OCI-LY3 (cell line): ENCODE measurements at regions not wholly inside any gene's neighbourhood (a gene's known extent, or its start where the extent isn't known, plus 50 kb on each side); places are given as distances from the start of the nearest gene placed in this dataset.

Experiments used
- H2AFZ ChIP-seq: fragments of 200-600, 300-600 bp; shearing (Covaris generic); 2 replicates; pipeline ENCODE4 v1.6.0; 2014; ENCODE audit warnings: antibody characterized with exemption, low read depth, low read length
- H3K27ac ChIP-seq: fragments of 200-600, 300-600 bp; sonication (generic); 2 replicates; pipeline ENCODE4 v1.5.1; 2014; ENCODE audit warnings: mild to moderate bottlenecking, low read length, moderate library complexity, mixed read lengths
- H3K27me3 ChIP-seq: fragments of 200-600, 300-600 bp; sonication (generic); 2 replicates; pipeline ENCODE4 v1.6.1; 2014; ENCODE audit warnings: low read depth, low read length, mixed read lengths
- H3K36me3 ChIP-seq: fragments of 200-600, 300-600 bp; sonication (generic); replicated peaks from 2 replicates; pipeline ENCODE3; 2014; ENCODE audit warnings: low read depth, low read length, mixed read lengths
- H3K4me1 ChIP-seq: fragments of 300-600, 200-600 bp; sonication (generic); 2 replicates; pipeline ENCODE4 v1.6.1; 2014; ENCODE audit warnings: low read length, mixed read lengths
- H3K4me2 ChIP-seq: fragments of 200-600, 300-600 bp; sonication (generic); 2 replicates; pipeline ENCODE4 v1.6.1; 2014; ENCODE audit warnings: low read length, mixed read lengths
- H3K4me3 ChIP-seq: fragments of 300-600, 200-600 bp; sonication (generic); 2 replicates; pipeline ENCODE4 v1.5.1; 2014; ENCODE audit warnings: antibody characterized with exemption, mild to moderate bottlenecking, low read length, moderate library complexity
- H3K79me2 ChIP-seq: fragments of 300-600, 200-600 bp; shearing (Covaris generic); 2 replicates; pipeline ENCODE4 v1.6.1; 2014; ENCODE audit warnings: mild to moderate bottlenecking, low read length, mixed read lengths
- H3K9ac ChIP-seq: fragments of 300-600, 200-600 bp; shearing (Covaris generic); 2 replicates; pipeline ENCODE4 v1.6.0; 2014; ENCODE audit warnings: mild to moderate bottlenecking, low read length, moderate library complexity
- H3K9me3 ChIP-seq: fragments of 200-600, 300-600 bp; shearing (Covaris generic); 2 replicates; pipeline ENCODE4 v1.6.1; 2014; ENCODE audit warnings: low read length, mixed read lengths; ENCODE audit not compliant: insufficient read depth
- H4K20me1 ChIP-seq: fragments of 200-600, 300-600 bp; sonication (generic); 2 replicates; pipeline ENCODE4 v1.6.1; 2016; ENCODE audit warnings: low read length, mixed read lengths; ENCODE audit not compliant: insufficient read depth
- CTCF ChIP-seq: fragments of 200-600, 300-600 bp; sonication (generic); IDR thresholded peaks from 2 replicates; pipeline ENCODE4 v1.5.1; 2014; ENCODE audit warnings: antibody characterized with exemption, low read length, low read depth
- EZH2phosphoT487 ChIP-seq: fragments of 200-600 bp; shearing (Covaris generic); IDR thresholded peaks from 2 replicates; pipeline ENCODE4 v1.6.1; 2018; ENCODE audit warnings: antibody characterized with exemption, mixed run types, low read depth

DNA sequence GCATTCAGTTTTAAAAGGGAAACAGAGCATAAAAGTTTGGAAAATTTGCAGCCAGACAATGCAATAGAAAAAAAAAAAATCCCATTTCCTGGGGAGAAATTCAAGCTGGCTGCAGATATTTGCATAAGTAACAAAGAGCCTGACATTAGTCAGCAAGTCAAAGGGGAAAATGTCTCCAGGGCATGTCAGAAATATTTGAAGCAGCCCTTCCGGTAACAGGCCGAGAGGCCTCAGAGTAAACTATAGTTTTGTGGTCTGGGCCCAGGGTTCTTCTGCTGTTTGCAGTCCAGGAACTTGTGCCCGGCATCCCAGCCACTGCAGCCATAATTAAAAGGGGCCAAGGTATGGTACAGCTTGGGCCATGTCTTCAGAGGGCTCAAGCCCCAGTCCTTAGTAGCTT lies 411.6 kb upstream of the BCHE start:
- no peak overlapping the region for H3K27ac ChIP-seq
- H2AFZ ChIP-seq: no peak overlapping the region
- no peaks in the 10 kb centered on the region for H3K36me3 ChIP-seq
- no peaks in the 10 kb centered on the region for H3K79me2 ChIP-seq
- no peak for TF ChIP-seq EZH2phosphoT487
- no peak for TF ChIP-seq CTCF
- H3K27me3 ChIP-seq: no peaks in the 10 kb centered on the region
- no peak overlapping the region for H3K4me3 ChIP-seq
- no peak overlapping the region for H3K9ac ChIP-seq
- no peak overlapping the region for H3K4me2 ChIP-seq
- H4K20me1 ChIP-seq: no peaks in the 10 kb centered on the region
- no peaks in the 10 kb centered on the region for H3K9me3 ChIP-seq
- H3K4me1 ChIP-seq: peaks cover 5% of the 10 kb centered on the region; the same call in 1 of the 2 replicates

- no peak for TF ChIP-seq CTCF
- no peak for TF ChIP-seq EZH2phosphoT487
- no peak overlapping the region for H2AFZ ChIP-seq
- no peaks in the 10 kb centered on the region for H3K79me2 ChIP-seq
- no peaks in the 10 kb centered on the region for H4K20me1 ChIP-seq
- no peak overlapping the region for H3K4me2 ChIP-seq
- no peaks in the 10 kb centered on the region for H3K27me3 ChIP-seq
- no peaks in the 10 kb centered on the region for H3K9me3 ChIP-seq
- H3K4me1 ChIP-seq: peaks cover 5% of the 10 kb centered on the region; the same call in 1 of the 2 replicates
- no peak overlapping the region for H3K27ac ChIP-seq
- no peak overlapping the region for H3K4me3 ChIP-seq
- no peaks in the 10 kb centered on the region for H3K36me3 ChIP-seq
- H3K9ac ChIP-seq: no peak overlapping the region
These were observed 406.3 kb upstream of the BCHE start for GRCh38 chr3:166243511-166243910.

GRCh38 chr3:166223120-166223519 lies 385.9 kb upstream of the BCHE start:
- H3K9me3 ChIP-seq: no peaks in the 10 kb centered on the region
- H3K4me3 ChIP-seq: no peak overlapping the region
- no peaks in the 10 kb centered on the region for H3K4me1 ChIP-seq
- H3K27ac ChIP-seq: no peak overlapping the region
- H3K9ac ChIP-seq: no peak overlapping the region
- no peaks in the 10 kb centered on the region for H3K79me2 ChIP-seq
- no peak overlapping the region for H3K4me2 ChIP-seq
- no peak overlapping the region for H2AFZ ChIP-seq
- no peaks in the 10 kb centered on the region for H3K36me3 ChIP-seq
- TF ChIP-seq EZH2phosphoT487 (no peak), CTCF (no peak)
- no peaks in the 10 kb centered on the region for H3K27me3 ChIP-seq
- no peaks in the 10 kb centered on the region for H4K20me1 ChIP-seq

DNA sequence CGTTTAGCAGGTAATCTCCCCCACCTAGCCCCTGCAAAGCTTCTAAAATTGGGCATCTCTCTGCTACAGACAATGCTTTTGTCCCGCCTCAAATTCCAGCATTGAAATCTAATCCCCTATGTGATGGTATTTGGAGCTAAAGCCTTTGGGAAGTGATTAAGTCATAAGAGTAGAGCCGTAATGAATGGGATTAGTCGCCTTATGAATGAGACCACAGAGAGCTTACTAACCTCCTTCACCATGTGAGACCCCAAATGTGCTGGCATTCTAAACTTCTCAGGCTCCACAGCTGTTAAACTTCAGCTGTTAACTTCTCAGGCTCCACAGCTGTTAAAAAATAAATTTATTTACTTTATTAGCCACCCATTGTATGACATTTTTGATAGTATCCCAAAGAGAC lies 374.2 kb upstream of the BCHE start:
- Histone ChIP-seq H4K20me1 (no peaks in the 10 kb centered on the region), H3K9ac (no peak overlapping the region), H3K4me2 (no peak overlapping the region), H2AFZ (no peak overlapping the region), H3K27me3 (no peaks in the 10 kb centered on the region), H3K9me3 (no peaks in the 10 kb centered on the region), H3K4me1 (no peaks in the 10 kb centered on the region), H3K79me2 (no peaks in the 10 kb centered on the region), H3K4me3 (no peak overlapping the region), H3K27ac (no peak overlapping the region), H3K36me3 (no peaks in the 10 kb centered on the region)
- TF ChIP-seq CTCF (no peak), EZH2phosphoT487 (no peak)
